ENCODE measurements at regions not wholly inside any gene's neighbourhood (a gene's known extent, or its start where the extent isn't known, plus 50 kb on each side); places are given as distances from the start of the nearest gene placed in this dataset.

GRCh38 chr2:34332813-34333212 lies 733.7 kb upstream of the FAM98A start:
- no peak for TF ChIP-seq CTCF (conservative IDR thresholded peaks at IDR 0.05)
- no peak for TF ChIP-seq EZH2 (IDR thresholded peaks at IDR 0.05; ENCODE audit: low read depth)

Measured in PC-9 (cell line).